Upper lobe of right lung (tissue), 1 donor: ENCODE measurements at regions not wholly inside any gene's neighbourhood (a gene's known extent, or its start where the extent isn't known, plus 50 kb on each side); places are given as distances from the start of the nearest gene placed in this dataset.

Experiments
- ATAC-seq: fragments of 200-7000 bp; cut with Tn5 transposase; one replicate; pipeline ENCODE4 v1.9.1; 2020; ENCODE audit warnings: mild to moderate bottlenecking, moderate library complexity
- DNase-seq: peaks from one replicate; pipeline ENCODE4 v3.0.0-alpha.2; 2020
- H3K27ac ChIP-seq: fragments of 200-600 bp; one replicate; pipeline ENCODE4 v1.8.0; 2022
- H3K27me3 ChIP-seq: fragments of 200-600 bp; one replicate; pipeline ENCODE4 v1.8.0; 2022; ENCODE audit warnings: mild to moderate bottlenecking
- H3K36me3 ChIP-seq: fragments of 200-600 bp; one replicate; pipeline ENCODE4 v1.8.0; 2022
- H3K4me1 ChIP-seq: fragments of 200-600 bp; one replicate; pipeline ENCODE4 v1.8.0; 2022
- H3K4me3 ChIP-seq: fragments of 200-600 bp; one replicate; pipeline ENCODE4 v1.8.0; 2022; ENCODE audit warnings: mild to moderate bottlenecking
- H3K9me3 ChIP-seq: fragments of 200-600 bp; one replicate; pipeline ENCODE4 v1.8.0; 2022
- CTCF ChIP-seq: fragments of 200-600 bp; IDR thresholded peaks from one replicate; pipeline ENCODE4 v1.8.0; 2022; ENCODE audit warnings: antibody characterized with exemption
- intact Hi-C: fragments of 100-400 bp; cut with DNase I; formaldehyde crosslinking; loops from one replicate; pipeline ENCODE4 v1.11.0; 2022
- donor health status: DM: no; HTN: yes; CAD: no; lungs with severe emphysema.

- no peaks in the 10 kb centered on the region for H3K4me1 ChIP-seq
- no peaks in the 10 kb centered on the region for H3K36me3 ChIP-seq
- no peak overlapping the region for H3K27ac ChIP-seq
- intact Hi-C loops, result no loop called here
- H3K27me3 ChIP-seq, result no peaks in the 10 kb centered on the region
- TF ChIP-seq CTCF, result no peak
- H3K4me3 ChIP-seq, result no peak overlapping the region
- ATAC-seq (no peak), DNase-seq (no peak)
- H3K9me3 ChIP-seq, result no peaks in the 10 kb centered on the region
These were observed 1154.1 kb upstream of the CDH6 start for GRCh38 chr5:30039379-30039778.

- DNase-seq (no peak), ATAC-seq (no peak)
- no peak overlapping the region for H3K4me3 ChIP-seq
- H3K9me3 ChIP-seq, result no peaks in the 10 kb centered on the region
- intact Hi-C loops, result no loop called here
- no peaks in the 10 kb centered on the region for H3K4me1 ChIP-seq
- no peaks in the 10 kb centered on the region for H3K27me3 ChIP-seq
- H3K36me3 ChIP-seq, result no peaks in the 10 kb centered on the region
- no peak overlapping the region for H3K27ac ChIP-seq
- no peak for TF ChIP-seq CTCF
These were observed 1158.6 kb upstream of the CDH6 start for GRCh38 chr5:30034870-30035269.

GRCh38 chr5:30030101-30030500 lies 1163.4 kb upstream of the CDH6 start:
- Histone ChIP-seq H3K27ac (no peak overlapping the region), H3K4me3 (no peak overlapping the region), H3K4me1 (no peaks in the 10 kb centered on the region), H3K9me3 (no peaks in the 10 kb centered on the region), H3K27me3 (no peaks in the 10 kb centered on the region), H3K36me3 (no peaks in the 10 kb centered on the region)
- no peak for ATAC-seq
- no peak for DNase-seq
- intact Hi-C loops, result no loop called here
- no peak for TF ChIP-seq CTCF

GRCh38 chr5:30001826-30002225 lies 1191.7 kb upstream of the CDH6 start:
- intact Hi-C loops, result no loop called here
- H3K4me1 ChIP-seq, result no peaks in the 10 kb centered on the region
- ATAC-seq, result no peak
- no peak for DNase-seq
- H3K27ac ChIP-seq, result no peak overlapping the region
- H3K4me3 ChIP-seq, result no peak overlapping the region
- no peaks in the 10 kb centered on the region for H3K27me3 ChIP-seq
- H3K36me3 ChIP-seq, result no peaks in the 10 kb centered on the region
- no peaks in the 10 kb centered on the region for H3K9me3 ChIP-seq
- no peak for TF ChIP-seq CTCF

- H3K27me3 ChIP-seq, result no peaks in the 10 kb centered on the region
- no peak overlapping the region for H3K27ac ChIP-seq
- DNase-seq (no peak), ATAC-seq (no peak)
- H3K9me3 ChIP-seq, result no peaks in the 10 kb centered on the region
- H3K36me3 ChIP-seq, result no peaks in the 10 kb centered on the region
- H3K4me3 ChIP-seq, result no peak overlapping the region
- intact Hi-C loops, result no loop called here
- no peak for TF ChIP-seq CTCF
- H3K4me1 ChIP-seq, result no peaks in the 10 kb centered on the region
These were observed 1193.3 kb upstream of the CDH6 start for GRCh38 chr5:30000231-30000630.

- Histone ChIP-seq H3K9me3 (no peaks in the 10 kb centered on the region), H3K4me3 (no peak overlapping the region), H3K4me1 (no peaks in the 10 kb centered on the region), H3K36me3 (no peaks in the 10 kb centered on the region), H3K27me3 (no peaks in the 10 kb centered on the region), H3K27ac (no peak overlapping the region)
- DNase-seq, result no peak
- ATAC-seq, result no peak
- TF ChIP-seq CTCF, result no peak
- intact Hi-C loops, result no loop called here
These were observed 1198.3 kb upstream of the CDH6 start for GRCh38 chr5:29995154-29995553.
